ENCODE measurements at regions not wholly inside any gene's neighbourhood (a gene's known extent, or its start where the extent isn't known, plus 50 kb on each side); places are given as distances from the start of the nearest gene placed in this dataset.

GRCh38 chr13:77431449-77431848 lies 104.1 kb upstream of the SCEL start:
- TF ChIP-seq CTCF (conservative IDR thresholded peaks at IDR 0.05 in 1 of 2, IDR thresholded peaks at IDR 0.05 in 1 of 2; ENCODE audit: low read depth in 1 of 2, low read length in 2 of 2) (no peak), EZH2 (IDR thresholded peaks at IDR 0.05; ENCODE audit: low read length, missing control alignments) (no peak)
